Activated CD4-positive, alpha-beta T cell treated with anti-CD3 and anti-CD28 coated beads, Interleukin-2, amount 10 ng/mL, durations not matched to agents 24 days and 14 days (primary cell): ENCODE measurements at regions not wholly inside any gene's neighbourhood (a gene's known extent, or its start where the extent isn't known, plus 50 kb on each side); places are given as distances from the start of the nearest gene placed in this dataset.

Source experiments
- DNase-seq: peaks from one replicate; pipeline ENCODE4 v3.0.0; 2022
- H3K27ac Mint-ChIP-seq: one replicate; pipeline ENCODE4 v1.8.0; 2022; ENCODE audit warnings: mild to moderate bottlenecking, mixed read lengths
- H3K27me3 Mint-ChIP-seq: one replicate; pipeline ENCODE4 v1.8.0; 2022; ENCODE audit warnings: mixed read lengths
- H3K36me3 Mint-ChIP-seq: one replicate; pipeline ENCODE4 v1.8.0; 2022; ENCODE audit warnings: low read depth, mild to moderate bottlenecking, mixed read lengths
- H3K4me1 Mint-ChIP-seq: one replicate; pipeline ENCODE4 v1.8.0; 2021; ENCODE audit warnings: mixed read lengths
- H3K4me3 Mint-ChIP-seq: one replicate; pipeline ENCODE4 v1.8.0; 2022; ENCODE audit warnings: mild to moderate bottlenecking, moderate library complexity, mixed read lengths
- H3K9me3 Mint-ChIP-seq: one replicate; pipeline ENCODE4 v1.8.0; 2021; ENCODE audit warnings: mixed read lengths
- intact Hi-C: fragments of 100-400 bp; cut with micrococcal nuclease; formaldehyde crosslinking; loops from one replicate; pipeline ENCODE4 v1.15.1; 2023

- no peaks in the 10 kb centered on the region for H3K4me1 Mint-ChIP-seq
- no peak for DNase-seq
- no peaks in the 10 kb centered on the region for H3K9me3 Mint-ChIP-seq
- H3K4me3 Mint-ChIP-seq: no peak overlapping the region
- intact Hi-C loops: no loop called here
- peaks cover 9% of the 10 kb centered on the region for H3K27me3 Mint-ChIP-seq
- H3K27ac Mint-ChIP-seq: no peak overlapping the region
- H3K36me3 Mint-ChIP-seq: no peaks in the 10 kb centered on the region
Measured at GRCh38 chr10:43760514-43760913, 111.8 kb upstream of the ZNF32 start.

- Mint-ChIP-seq H3K36me3 (no peaks in the 10 kb centered on the region), H3K27ac (no peak overlapping the region), H3K9me3 (no peaks in the 10 kb centered on the region), H3K27me3 (peaks cover 2% of the 10 kb centered on the region), H3K4me3 (no peak overlapping the region), H3K4me1 (peaks cover 4% of the 10 kb centered on the region)
- DNase-seq: no peak
- intact Hi-C loops: no loop called here
Measured at GRCh38 chr10:43759216-43759615, 110.5 kb upstream of the ZNF32 start.

GRCh38 chr10:43756341-43756740 is 107.7 kb upstream of the ZNF32 start:
- H3K27me3 Mint-ChIP-seq: no peaks in the 10 kb centered on the region
- H3K4me3 Mint-ChIP-seq: no peak overlapping the region
- no peak for DNase-seq
- H3K9me3 Mint-ChIP-seq: no peaks in the 10 kb centered on the region
- intact Hi-C loops: no loop called here
- peaks cover 4% of the 10 kb centered on the region for H3K4me1 Mint-ChIP-seq
- no peaks in the 10 kb centered on the region for H3K36me3 Mint-ChIP-seq
- H3K27ac Mint-ChIP-seq: no peak overlapping the region

- Mint-ChIP-seq H3K4me3 (no peak overlapping the region), H3K27me3 (no peaks in the 10 kb centered on the region), H3K9me3 (no peaks in the 10 kb centered on the region), H3K27ac (no peak overlapping the region), H3K36me3 (no peaks in the 10 kb centered on the region), H3K4me1 (peaks cover 4% of the 10 kb centered on the region)
- intact Hi-C loops: no loop called here
- no peak for DNase-seq
Measured at GRCh38 chr10:43754569-43755260, 106.0 kb upstream of the ZNF32 start.

GRCh38 chr10:43753397-43754061 is 104.8 kb upstream of the ZNF32 start:
- Mint-ChIP-seq H3K36me3 (no peaks in the 10 kb centered on the region), H3K9me3 (no peaks in the 10 kb centered on the region), H3K27me3 (no peaks in the 10 kb centered on the region), H3K4me3 (no peak overlapping the region), H3K4me1 (peaks cover 4% of the 10 kb centered on the region), H3K27ac (no peak overlapping the region)
- intact Hi-C loops: no loop called here
- no peak for DNase-seq

GRCh38 chr10:43752682-43753081 is 104.0 kb upstream of the ZNF32 start:
- Mint-ChIP-seq H3K4me3 (no peak overlapping the region), H3K27me3 (no peaks in the 10 kb centered on the region), H3K4me1 (peaks cover 4% of the 10 kb centered on the region), H3K9me3 (no peaks in the 10 kb centered on the region), H3K27ac (no peak overlapping the region), H3K36me3 (no peaks in the 10 kb centered on the region)
- DNase-seq: no peak
- intact Hi-C loops: no loop called here

- no peak overlapping the region for H3K4me3 Mint-ChIP-seq
- H3K27ac Mint-ChIP-seq: no peak overlapping the region
- no peak for DNase-seq
- peaks cover 4% of the 10 kb centered on the region for H3K4me1 Mint-ChIP-seq
- H3K36me3 Mint-ChIP-seq: no peaks in the 10 kb centered on the region
- intact Hi-C loops: no loop called here
- no peaks in the 10 kb centered on the region for H3K9me3 Mint-ChIP-seq
- H3K27me3 Mint-ChIP-seq: no peaks in the 10 kb centered on the region
Measured at GRCh38 chr10:43751646-43752045, 103.0 kb upstream of the ZNF32 start.

GRCh38 chr10:43749940-43750552 is 101.4 kb upstream of the ZNF32 start:
- Mint-ChIP-seq H3K36me3 (no peaks in the 10 kb centered on the region), H3K4me1 (peaks cover under 1% of the 10 kb centered on the region), H3K4me3 (no peak overlapping the region), H3K27me3 (no peaks in the 10 kb centered on the region), H3K9me3 (no peaks in the 10 kb centered on the region), H3K27ac (no peak overlapping the region)
- intact Hi-C loops: no loop called here
- no peak for DNase-seq

- DNase-seq: no peak
- H3K36me3 Mint-ChIP-seq: no peaks in the 10 kb centered on the region
- no peaks in the 10 kb centered on the region for H3K9me3 Mint-ChIP-seq
Measured at GRCh38 chr10:43749145-43749576, 100.5 kb upstream of the ZNF32 start.

GRCh38 chr10:43748560-43748959 is 99.9 kb upstream of the ZNF32 start:
- no peaks in the 10 kb centered on the region for H3K9me3 Mint-ChIP-seq
- no peaks in the 10 kb centered on the region for H3K4me1 Mint-ChIP-seq
- intact Hi-C loops: no loop called here
- peaks cover 4% of the 10 kb centered on the region for H3K27me3 Mint-ChIP-seq
- DNase-seq: no peak
- H3K4me3 Mint-ChIP-seq: no peak overlapping the region
- no peaks in the 10 kb centered on the region for H3K36me3 Mint-ChIP-seq
- H3K27ac Mint-ChIP-seq: no peak overlapping the region

More at GRCh38 chr10:43749145-43749576, 100.5 kb upstream of the ZNF32 start:
- peaks cover 4% of the 10 kb centered on the region for H3K27me3 Mint-ChIP-seq
- H3K27ac Mint-ChIP-seq: no peak overlapping the region
- no peaks in the 10 kb centered on the region for H3K4me1 Mint-ChIP-seq
- intact Hi-C loops: no loop called here
- H3K4me3 Mint-ChIP-seq: no peak overlapping the region

GRCh38 chr10:43746906-43747305 is 98.2 kb upstream of the ZNF32 start:
- Mint-ChIP-seq H3K4me1 (no peaks in the 10 kb centered on the region), H3K27me3 (peaks cover 4% of the 10 kb centered on the region), H3K9me3 (no peaks in the 10 kb centered on the region), H3K4me3 (no peak overlapping the region), H3K27ac (no peak overlapping the region), H3K36me3 (no peaks in the 10 kb centered on the region)
- no peak for DNase-seq
- intact Hi-C loops: no loop called here

- DNase-seq: no peak
- intact Hi-C loops: no loop called here
- Mint-ChIP-seq H3K36me3 (no peaks in the 10 kb centered on the region), H3K27me3 (peaks cover 13% of the 10 kb centered on the region), H3K27ac (no peak overlapping the region), H3K9me3 (no peaks in the 10 kb centered on the region), H3K4me1 (peaks cover 3% of the 10 kb centered on the region), H3K4me3 (no peak overlapping the region)
Measured at GRCh38 chr10:43739161-43739560, 90.5 kb upstream of the ZNF32 start.

GRCh38 chr10:43737003-43737402 is 88.3 kb upstream of the ZNF32 start:
- H3K4me3 Mint-ChIP-seq: no peak overlapping the region
- DNase-seq: no peak
- peaks cover 14% of the 10 kb centered on the region for H3K27me3 Mint-ChIP-seq
- H3K36me3 Mint-ChIP-seq: no peaks in the 10 kb centered on the region
- intact Hi-C loops: no loop called here
- H3K27ac Mint-ChIP-seq: no peak overlapping the region
- H3K9me3 Mint-ChIP-seq: no peaks in the 10 kb centered on the region
- peaks cover 4% of the 10 kb centered on the region for H3K4me1 Mint-ChIP-seq

GRCh38 chr10:43735907-43736306 is 87.2 kb upstream of the ZNF32 start:
- Mint-ChIP-seq H3K4me1 (peaks cover 4% of the 10 kb centered on the region), H3K27me3 (peaks cover 14% of the 10 kb centered on the region), H3K27ac (no peak overlapping the region), H3K4me3 (no peak overlapping the region), H3K9me3 (no peaks in the 10 kb centered on the region), H3K36me3 (no peaks in the 10 kb centered on the region)
- intact Hi-C loops: no loop called here
- no peak for DNase-seq
